SK-MEL-5 (cell line): ENCODE measurements at regions not wholly inside any gene's neighbourhood (a gene's known extent, or its start where the extent isn't known, plus 50 kb on each side); places are given as distances from the start of the nearest gene placed in this dataset.
A peak's percentile ranks its signal among the peaks of the same experiment; 100 is the strongest.
"Not testable (repeated sequence)": the region's sequence is repeated elsewhere in the genome, so short reads cannot be mapped to it uniquely, and the experiment has no call there.

Source experiments
- DNase-seq: peaks from one replicate; pipeline ENCODE4 v3.0.0-alpha.2; 2016; ENCODE audit warnings: low read depth, low spot score
- in situ Hi-C: cut with HindIII; loops from 2 replicates; pipeline ENCODE4 v1.10.0; 2016; ENCODE audit warnings: low sequenced_read_pairs, high pct_unique_total_duplicates, low pct_unique_long_range_greater_than_20kb

GRCh38 chrX:109871121-109871888, 131.6 kb upstream of the TMEM164 start:
- DNase-seq, result no peak

GRCh38 chrX:109872021-109872732, 130.7 kb upstream of the TMEM164 start:
- no peak for DNase-seq
- in situ Hi-C loops, result no loop called here

More at GRCh38 chrX:109871121-109871888, 131.6 kb upstream of the TMEM164 start:
- in situ Hi-C loops, result no loop called here

GRCh38 chrX:109873574-109873973, 129.3 kb upstream of the TMEM164 start:
- in situ Hi-C loops, result no loop called here
- DNase-seq, result no peak

- no peak for DNase-seq
- in situ Hi-C loops, result no loop called here
Measured at GRCh38 chrX:109873983-109874382, 128.9 kb upstream of the TMEM164 start.

- DNase-seq, result no peak
- in situ Hi-C loops, result no loop called here
Measured at GRCh38 chrX:109874548-109874947, 128.4 kb upstream of the TMEM164 start.

GRCh38 chrX:109875831-109876230, 127.1 kb upstream of the TMEM164 start:
- in situ Hi-C loops, result no loop called here
- DNase-seq, result no peak

GRCh38 chrX:109878236-109878635, 124.7 kb upstream of the TMEM164 start:
- DNase-seq, result no peak
- in situ Hi-C loops, result no loop called here

GRCh38 chrX:109879991-109880390, 122.9 kb upstream of the TMEM164 start:
- in situ Hi-C loops, result no loop called here
- DNase-seq, result no peak

GRCh38 chrX:109880629-109881028, 122.3 kb upstream of the TMEM164 start:
- DNase-seq, result no peak
- in situ Hi-C loops, result no loop called here

GRCh38 chrX:109886122-109886761, 116.7 kb upstream of the TMEM164 start:
- in situ Hi-C loops, result no loop called here

GRCh38 chrX:109889289-109890006, 113.5 kb upstream of the TMEM164 start:
- peak; percentile 21 for DNase-seq
- in situ Hi-C loops, result no loop called here

More at GRCh38 chrX:109886122-109886761, 116.7 kb upstream of the TMEM164 start:
- DNase-seq, result peak; percentile 63

GRCh38 chrX:109890300-109890699, 112.6 kb upstream of the TMEM164 start:
- no peak for DNase-seq
- in situ Hi-C loops, result no loop called here

GRCh38 chrX:109890910-109891502, 111.9 kb upstream of the TMEM164 start:
- in situ Hi-C loops, result no loop called here
- peak; percentile 76 for DNase-seq

GRCh38 chrX:109896024-109896423, 106.9 kb upstream of the TMEM164 start:
- DNase-seq, in situ Hi-C loops: not testable (repeated sequence)

- no peak for DNase-seq
- in situ Hi-C loops, result no loop called here
Measured at GRCh38 chrX:109902665-109903064, 100.2 kb upstream of the TMEM164 start.

GRCh38 chrX:109911046-109911445, 91.9 kb upstream of the TMEM164 start:
- DNase-seq, result peak; percentile 33
- in situ Hi-C loops, result no loop called here

- DNase-seq, in situ Hi-C loops: not testable (repeated sequence)
Measured at GRCh38 chrX:109912993-109913392, 89.9 kb upstream of the TMEM164 start.
